GM23248 (cell line): ENCODE measurements at regions not wholly inside any gene's neighbourhood (a gene's known extent, or its start where the extent isn't known, plus 50 kb on each side); places are given as distances from the start of the nearest gene placed in this dataset.

Experiments
- DNase-seq: peaks from one replicate; pipeline ENCODE4 v3.0.0-alpha.2; 2015
- H2AFZ ChIP-seq: fragments of 200-600 bp; sonication (generic); 2 replicates; pipeline ENCODE4 v1.6.1; 2016; ENCODE audit warnings: antibody characterized with exemption
- H3F3A ChIP-seq: fragments of 200-600 bp; sonication (generic); 2 replicates; pipeline ENCODE4 v1.6.1; 2016; ENCODE audit warnings: mild to moderate bottlenecking, antibody characterized with exemption, mixed run types; ENCODE audit not compliant: insufficient read depth
- H3K27ac ChIP-seq: fragments of 200-600 bp; sonication (generic); 2 replicates; pipeline ENCODE4 v1.5.1; 2016; ENCODE audit warnings: mild to moderate bottlenecking
- H3K27me3 ChIP-seq: fragments of 200-600 bp; sonication (generic); replicated peaks from 2 replicates; pipeline ENCODE4 v1.6.1; 2016; ENCODE audit warnings: mild to moderate bottlenecking; ENCODE audit not compliant: insufficient read depth
- H3K36me3 ChIP-seq: fragments of 200-600 bp; sonication (generic); 2 replicates; pipeline ENCODE4 v1.6.1; 2016; ENCODE audit warnings: low read depth, mild to moderate bottlenecking
- H3K4me1 ChIP-seq: fragments of 200-600 bp; sonication (generic); 2 replicates; pipeline ENCODE4 v1.6.1; 2016; ENCODE audit warnings: mild to moderate bottlenecking; ENCODE audit not compliant: insufficient read depth
- H3K4me2 ChIP-seq: fragments of 200-600 bp; sonication (generic); one replicate; pipeline ENCODE4 v1.6.1; 2016; ENCODE audit warnings: mild to moderate bottlenecking; ENCODE audit not compliant: unreplicated experiment
- H3K4me3 ChIP-seq: fragments of 200-600 bp; sonication (generic); 2 replicates; pipeline ENCODE4 v1.5.1; 2016; ENCODE audit warnings: mild to moderate bottlenecking
- H3K79me2 ChIP-seq: fragments of 200-600 bp; sonication (generic); 2 replicates; pipeline ENCODE4 v1.6.1; 2016; ENCODE audit warnings: mild to moderate bottlenecking; ENCODE audit not compliant: insufficient read depth
- H3K9ac ChIP-seq: fragments of 200-600 bp; sonication (generic); 2 replicates; pipeline ENCODE4 v1.6.1; 2016; ENCODE audit warnings: mild to moderate bottlenecking
- H3K9me2 ChIP-seq: fragments of 200-600 bp; sonication (generic); 2 replicates; pipeline ENCODE4 v1.6.1; 2016; ENCODE audit warnings: mixed run types, mild to moderate bottlenecking, moderate library complexity; ENCODE audit not compliant: insufficient read depth
- H3K9me3 ChIP-seq: fragments of 200-600 bp; sonication (generic); one replicate; pipeline ENCODE4 v1.6.1; 2017; ENCODE audit warnings: low read depth
- H4K20me1 ChIP-seq: fragments of 200-600 bp; sonication (generic); 2 replicates; pipeline ENCODE4 v1.6.0; 2016; ENCODE audit not compliant: insufficient read depth
- EZH2 ChIP-seq: fragments of 200-600 bp; sonication (generic); IDR thresholded peaks from 2 replicates; pipeline ENCODE4 v1.6.1; 2018; ENCODE audit warnings: antibody characterized with exemption, mild to moderate bottlenecking; ENCODE audit not compliant: insufficient read depth, poor library complexity, severe bottlenecking
- EZH2phosphoT487 ChIP-seq: fragments of 200-600 bp; sonication (generic); IDR thresholded peaks from 2 replicates; pipeline ENCODE4 v1.6.1; 2018; ENCODE audit warnings: antibody characterized with exemption, moderate library complexity, mild to moderate bottlenecking, low read depth; ENCODE audit not compliant: insufficient read depth
- WGBS, 2 experiments: methylation state at CpG; one replicate each; pipeline ENCODE4 v1.1.6; 2015 to 2017; ENCODE audit warnings: low lambda C conversion rate in 2 of 2, low coverage in 1 of 2; ENCODE audit errors: missing lambda C conversion rate in 2 of 2; 5-methylcytosine and 5-hydroxymethylcytosine counted together
- in situ Hi-C: fragments of 300-500 bp; cut with MboI; formaldehyde crosslinking; loops from 2 replicates; pipeline ENCODE4 v1.15.0; 2020

- Histone ChIP-seq H3K27ac (no peak overlapping the region), H3K4me2 (no peak overlapping the region), H3K27me3 (no peaks in the 10 kb centered on the region), H3K9me2 (no peaks in the 10 kb centered on the region), H3K4me1 (no peaks in the 10 kb centered on the region), H3K9me3 (no peaks in the 10 kb centered on the region), H2AFZ (no peak overlapping the region), H3K36me3 (no peaks in the 10 kb centered on the region), H3K4me3 (no peak overlapping the region), H3K9ac (no peak overlapping the region), H3K79me2 (no peaks in the 10 kb centered on the region), H3F3A (no peaks in the 10 kb centered on the region), H4K20me1 (no peaks in the 10 kb centered on the region)
- in situ Hi-C loops, result no loop called here
- 13 to 14% methylated on average over 1 of the region's 1 CpG for WGBS, 2 experiments
- no peak for TF ChIP-seq EZH2phosphoT487
- no peak for TF ChIP-seq EZH2
- no peak for DNase-seq
Measured at GRCh38 chr6:104268389-104268788, 591.3 kb downstream of the HACE1 start.

- no peaks in the 10 kb centered on the region for H3K4me1 ChIP-seq
- no peaks in the 10 kb centered on the region for H3F3A ChIP-seq
- H3K27ac ChIP-seq, result no peak overlapping the region
- no peaks in the 10 kb centered on the region for H4K20me1 ChIP-seq
- no peak overlapping the region for H2AFZ ChIP-seq
- H3K4me2 ChIP-seq, result no peak overlapping the region
- no peak for DNase-seq
- WGBS, 2 experiments, result 48 to 53% methylated on average over 2 of the region's 2 CpGs
- H3K9me3 ChIP-seq, result no peaks in the 10 kb centered on the region
- no peaks in the 10 kb centered on the region for H3K9me2 ChIP-seq
- no peaks in the 10 kb centered on the region for H3K79me2 ChIP-seq
- no peak overlapping the region for H3K4me3 ChIP-seq
- no peak for TF ChIP-seq EZH2phosphoT487
- TF ChIP-seq EZH2, result no peak
- in situ Hi-C loops, result no loop called here
- H3K27me3 ChIP-seq, result no peaks in the 10 kb centered on the region
- no peak overlapping the region for H3K9ac ChIP-seq
- H3K36me3 ChIP-seq, result no peaks in the 10 kb centered on the region
Measured at GRCh38 chr6:104266922-104267321, 592.8 kb downstream of the HACE1 start.

- Histone ChIP-seq H3K79me2 (no peaks in the 10 kb centered on the region), H3K27ac (no peak overlapping the region), H2AFZ (no peak overlapping the region), H3K9me2 (no peaks in the 10 kb centered on the region), H3K9ac (no peak overlapping the region), H3K4me3 (no peak overlapping the region), H3K36me3 (no peaks in the 10 kb centered on the region), H3K4me1 (no peaks in the 10 kb centered on the region), H4K20me1 (no peaks in the 10 kb centered on the region), H3K27me3 (no peaks in the 10 kb centered on the region), H3K4me2 (no peak overlapping the region), H3F3A (no peaks in the 10 kb centered on the region), H3K9me3 (no peaks in the 10 kb centered on the region)
- 37 to 40% methylated on average over 3 of the region's 3 CpGs for whole genome bisulfite sequencing, 2 experiments
- no peak for DNase-seq
- TF ChIP-seq EZH2phosphoT487 (no peak), EZH2 (no peak)
- in situ Hi-C loops, result no loop called here
Measured at GRCh38 chr6:104256646-104257045, 603.1 kb downstream of the HACE1 start.

GRCh38 chr6:104253236-104253635, 606.5 kb downstream of the HACE1 start:
- 4% methylated on average over 3 of the region's 3 CpGs for WGBS, 2 experiments
- H3K79me2 ChIP-seq, result no peaks in the 10 kb centered on the region
- TF ChIP-seq EZH2phosphoT487 (no peak), EZH2 (no peak)

GRCh38 chr6:104252276-104252675, 607.4 kb downstream of the HACE1 start:
- Histone ChIP-seq H3K9me2 (no peaks in the 10 kb centered on the region), H3K27me3 (no peaks in the 10 kb centered on the region), H3K79me2 (no peaks in the 10 kb centered on the region), H3F3A (no peaks in the 10 kb centered on the region), H2AFZ (no peak overlapping the region), H3K4me3 (no peak overlapping the region), H4K20me1 (no peaks in the 10 kb centered on the region), H3K36me3 (no peaks in the 10 kb centered on the region), H3K9me3 (no peaks in the 10 kb centered on the region), H3K4me2 (no peak overlapping the region), H3K27ac (no peak overlapping the region), H3K4me1 (no peaks in the 10 kb centered on the region), H3K9ac (no peak overlapping the region)
- in situ Hi-C loops, result no loop called here
- TF ChIP-seq EZH2phosphoT487 (no peak), EZH2 (no peak)
- DNase-seq, result no peak

More at GRCh38 chr6:104253236-104253635, 606.5 kb downstream of the HACE1 start:
- Histone ChIP-seq H3K9ac (no peak overlapping the region), H3K36me3 (no peaks in the 10 kb centered on the region), H3K4me1 (no peaks in the 10 kb centered on the region), H3K4me2 (no peak overlapping the region), H3K27me3 (no peaks in the 10 kb centered on the region), H3K27ac (no peak overlapping the region), H2AFZ (no peak overlapping the region), H3K9me2 (no peaks in the 10 kb centered on the region), H3K4me3 (no peak overlapping the region), H3F3A (no peaks in the 10 kb centered on the region), H3K9me3 (no peaks in the 10 kb centered on the region), H4K20me1 (no peaks in the 10 kb centered on the region)
- in situ Hi-C loops, result no loop called here
- no peak for DNase-seq
